Ishikawa (cell line): ENCODE measurements at regions not wholly inside any gene's neighbourhood (a gene's known extent, or its start where the extent isn't known, plus 50 kb on each side); places are given as distances from the start of the nearest gene placed in this dataset.

Experiments
- CEBPB ChIP-seq: IDR thresholded peaks from 2 replicates; pipeline ENCODE4 v1.6.1; 2012
- CREB1 ChIP-seq: IDR thresholded peaks from 2 replicates; pipeline ENCODE4 v1.6.1; 2012; ENCODE audit warnings: low read depth
- EGR1 ChIP-seq: IDR thresholded peaks from 2 replicates; pipeline ENCODE4 v1.6.1; 2012
- EP300 ChIP-seq: IDR thresholded peaks from 2 replicates; pipeline ENCODE4 v1.6.1; 2012; ENCODE audit warnings: borderline replicate concordance
- FOXM1 ChIP-seq: IDR thresholded peaks from 2 replicates; pipeline ENCODE4 v1.6.1; 2012; ENCODE audit warnings: low read depth, borderline replicate concordance
- NFIC ChIP-seq: IDR thresholded peaks from 2 replicates; pipeline ENCODE4 v1.6.1; 2012
- RAD21 ChIP-seq: IDR thresholded peaks from 2 replicates; pipeline ENCODE4 v1.6.1; 2012; ENCODE audit warnings: low read depth
- TAF1 ChIP-seq: IDR thresholded peaks from 2 replicates; pipeline ENCODE4 v1.6.1; 2012; ENCODE audit warnings: low read depth, mild to moderate bottlenecking
- TCF12 ChIP-seq: IDR thresholded peaks from 2 replicates; pipeline ENCODE4 v1.6.1; 2012; ENCODE audit warnings: low read depth
- TEAD4 ChIP-seq: IDR thresholded peaks from 2 replicates; pipeline ENCODE4 v1.6.1; 2012
- USF1 ChIP-seq: IDR thresholded peaks from 2 replicates; pipeline ENCODE4 v1.6.1; 2012
- YY1 ChIP-seq: IDR thresholded peaks from 2 replicates; pipeline ENCODE4 v1.6.1; 2012; ENCODE audit warnings: low read depth
- ZBTB7A ChIP-seq: IDR thresholded peaks from 2 replicates; pipeline ENCODE4 v1.6.1; 2012; ENCODE audit warnings: low read depth
- TF ChIP-seq, protein P1 (sequence below): IDR thresholded peaks from 2 replicates; pipeline ENCODE4 v1.6.1; 2012; ENCODE audit warnings: low read depth, mild to moderate bottlenecking
- TF ChIP-seq, protein P2 (sequence below): IDR thresholded peaks from 2 replicates; pipeline ENCODE4 v1.6.1; 2012

GRCh38 chr16:80025236-80025635 lies 424.7 kb upstream of the MAF start:
- no peak for TF ChIP-seq TAF1
- no peak for TF ChIP-seq CREB1
- no peak for TF ChIP-seq ZBTB7A
- no peak for TF ChIP-seq YY1
- TF ChIP-seq TCF12: no peak
- TF ChIP-seq TEAD4: no peak
- no peak for TF ChIP-seq RAD21
- TF ChIP-seq CEBPB: no peak
- no peak for TF ChIP-seq EP300
- no peak for TF ChIP-seq FOXM1
- TF ChIP-seq USF1: no peak
- TF ChIP-seq EGR1: no peak
- TF ChIP-seq NFIC: no peak
- TF ChIP-seq, protein P1, sequence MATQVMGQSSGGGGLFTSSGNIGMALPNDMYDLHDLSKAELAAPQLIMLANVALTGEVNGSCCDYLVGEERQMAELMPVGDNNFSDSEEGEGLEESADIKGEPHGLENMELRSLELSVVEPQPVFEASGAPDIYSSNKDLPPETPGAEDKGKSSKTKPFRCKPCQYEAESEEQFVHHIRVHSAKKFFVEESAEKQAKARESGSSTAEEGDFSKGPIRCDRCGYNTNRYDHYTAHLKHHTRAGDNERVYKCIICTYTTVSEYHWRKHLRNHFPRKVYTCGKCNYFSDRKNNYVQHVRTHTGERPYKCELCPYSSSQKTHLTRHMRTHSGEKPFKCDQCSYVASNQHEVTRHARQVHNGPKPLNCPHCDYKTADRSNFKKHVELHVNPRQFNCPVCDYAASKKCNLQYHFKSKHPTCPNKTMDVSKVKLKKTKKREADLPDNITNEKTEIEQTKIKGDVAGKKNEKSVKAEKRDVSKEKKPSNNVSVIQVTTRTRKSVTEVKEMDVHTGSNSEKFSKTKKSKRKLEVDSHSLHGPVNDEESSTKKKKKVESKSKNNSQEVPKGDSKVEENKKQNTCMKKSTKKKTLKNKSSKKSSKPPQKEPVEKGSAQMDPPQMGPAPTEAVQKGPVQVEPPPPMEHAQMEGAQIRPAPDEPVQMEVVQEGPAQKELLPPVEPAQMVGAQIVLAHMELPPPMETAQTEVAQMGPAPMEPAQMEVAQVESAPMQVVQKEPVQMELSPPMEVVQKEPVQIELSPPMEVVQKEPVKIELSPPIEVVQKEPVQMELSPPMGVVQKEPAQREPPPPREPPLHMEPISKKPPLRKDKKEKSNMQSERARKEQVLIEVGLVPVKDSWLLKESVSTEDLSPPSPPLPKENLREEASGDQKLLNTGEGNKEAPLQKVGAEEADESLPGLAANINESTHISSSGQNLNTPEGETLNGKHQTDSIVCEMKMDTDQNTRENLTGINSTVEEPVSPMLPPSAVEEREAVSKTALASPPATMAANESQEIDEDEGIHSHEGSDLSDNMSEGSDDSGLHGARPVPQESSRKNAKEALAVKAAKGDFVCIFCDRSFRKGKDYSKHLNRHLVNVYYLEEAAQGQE: no peak
- TF ChIP-seq, protein P2, sequence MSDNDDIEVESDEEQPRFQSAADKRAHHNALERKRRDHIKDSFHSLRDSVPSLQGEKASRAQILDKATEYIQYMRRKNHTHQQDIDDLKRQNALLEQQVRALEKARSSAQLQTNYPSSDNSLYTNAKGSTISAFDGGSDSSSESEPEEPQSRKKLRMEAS: no peak

DNA sequence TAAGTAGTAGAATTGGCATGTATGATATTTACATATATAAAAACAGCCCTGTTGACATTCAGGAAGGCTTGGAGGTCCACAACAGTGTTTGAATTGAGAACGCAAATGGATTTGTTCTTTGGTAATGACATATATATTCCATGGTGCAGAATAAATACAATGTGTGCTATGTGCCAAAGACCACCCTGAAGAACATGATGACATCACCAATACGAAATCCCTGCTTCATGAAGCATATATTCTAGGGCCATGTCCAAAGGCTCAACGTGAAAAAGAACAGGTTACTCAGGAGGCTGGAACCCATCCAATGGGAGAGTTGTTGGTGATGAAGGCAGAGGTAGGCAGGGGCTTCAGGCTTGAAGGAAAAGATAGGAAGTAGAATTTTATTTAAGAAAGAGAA lies 423.9 kb upstream of the MAF start:
- TF ChIP-seq EGR1: no peak

DNA sequence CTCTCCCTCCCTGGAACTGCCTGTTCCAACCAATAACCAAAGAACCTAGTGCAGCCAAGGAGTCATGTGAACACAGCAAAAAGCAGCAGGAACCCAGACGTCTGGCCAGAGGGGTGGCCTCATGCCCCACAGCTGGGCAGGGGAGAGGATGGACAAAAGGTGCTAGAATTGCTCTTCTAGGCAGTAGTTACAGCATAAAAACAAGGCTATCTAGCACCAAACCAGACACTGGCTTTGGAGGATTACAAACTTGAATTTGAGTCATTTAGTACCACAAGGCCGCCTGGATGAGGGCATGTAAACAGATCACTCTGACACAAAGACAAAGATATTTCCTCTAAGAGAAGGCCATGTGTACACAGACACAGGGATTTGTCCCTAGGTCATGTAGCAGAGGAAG lies 423.3 kb upstream of the MAF start:
- TF ChIP-seq TEAD4: no peak
- no peak for TF ChIP-seq EGR1
- TF ChIP-seq ZBTB7A: no peak
- TF ChIP-seq YY1: no peak
- TF ChIP-seq TCF12: no peak
- no peak for TF ChIP-seq CREB1
- TF ChIP-seq, protein P1: no peak
- no peak for TF ChIP-seq FOXM1

GRCh38 chr16:80019395-80019794 lies 418.9 kb upstream of the MAF start:
- TF ChIP-seq RAD21: no peak
- TF ChIP-seq TCF12: no peak
- TF ChIP-seq, protein P2: no peak
- TF ChIP-seq USF1: no peak
- TF ChIP-seq NFIC: no peak
- TF ChIP-seq FOXM1: no peak
- TF ChIP-seq ZBTB7A: no peak
- TF ChIP-seq TEAD4: no peak
- TF ChIP-seq TAF1: no peak
- TF ChIP-seq YY1: no peak
- TF ChIP-seq, protein P1: no peak
- TF ChIP-seq EP300: no peak
- TF ChIP-seq CEBPB: no peak
- no peak for TF ChIP-seq CREB1
- TF ChIP-seq EGR1: no peak

GRCh38 chr16:80018466-80018865 lies 417.9 kb upstream of the MAF start:
- TF ChIP-seq TEAD4 (no peak), CEBPB (no peak), TCF12 (no peak), RAD21 (no peak), EGR1 (no peak)
- TF ChIP-seq, protein P2: no peak
